ENCODE measurements at regions not wholly inside any gene's neighbourhood (a gene's known extent, or its start where the extent isn't known, plus 50 kb on each side); places are given as distances from the start of the nearest gene placed in this dataset.

DNA sequence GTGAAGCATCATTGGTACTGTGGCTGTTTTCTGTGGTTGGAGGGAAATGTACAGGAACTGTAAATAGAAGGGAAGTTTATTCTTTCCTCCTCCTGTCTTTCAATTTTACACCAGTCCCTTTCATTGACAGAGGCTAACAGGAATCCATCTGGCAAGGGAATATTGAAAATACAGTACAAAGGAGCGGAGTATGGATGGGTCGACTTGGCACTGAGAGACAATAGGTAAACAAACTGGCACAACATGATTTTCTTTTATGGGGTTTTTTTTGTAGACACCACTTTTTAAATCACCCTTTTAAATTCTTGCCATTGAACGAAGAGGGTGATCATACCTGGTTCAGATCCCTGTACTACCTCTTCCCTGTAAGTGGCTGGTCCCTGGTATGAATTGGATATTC is 341.3 kb downstream of the RWDD3 start (continued):
- TF ChIP-seq BCL11A (IDR thresholded peaks at IDR 0.05; ENCODE audit: low read depth in 2 of 2, low read length in 2 of 2) (no peak), FOSL1 (IDR thresholded peaks at IDR 0.05; ENCODE audit: insufficient read depth, low read depth, low read length) (no peak), YY1 (IDR thresholded peaks at IDR 0.05; ENCODE audit: low read depth, low read length) (no peak)

Measured in H1 (cell line).